Neuronal stem cell (in vitro differentiated cells): ENCODE measurements at regions not wholly inside any gene's neighbourhood (a gene's known extent, or its start where the extent isn't known, plus 50 kb on each side); places are given as distances from the start of the nearest gene placed in this dataset.

ENCODE experiments used
- DNase-seq: peaks from one replicate; pipeline ENCODE4 v3.0.0-alpha.2; 2013; ENCODE audit warnings: low spot score
- H2AFZ ChIP-seq: one replicate; pipeline ENCODE4 v1.6.1; 2013; ENCODE audit warnings: mild to moderate bottlenecking, low read length, inconsistent platforms
- H2AK5ac ChIP-seq: 2 replicates; pipeline ENCODE4 v1.6.1; 2013; ENCODE audit warnings: low read depth, mild to moderate bottlenecking, inconsistent platforms, low read length, moderate library complexity, mixed read lengths
- H2BK120ac ChIP-seq: 2 replicates; pipeline ENCODE4 v1.6.1; 2013; ENCODE audit warnings: low read depth, mild to moderate bottlenecking, inconsistent platforms, low read length, moderate library complexity, mixed read lengths
- H2BK12ac ChIP-seq: one replicate; pipeline ENCODE4 v1.6.1; 2013; ENCODE audit warnings: low read length, inconsistent platforms
- H2BK15ac ChIP-seq: 2 replicates; pipeline ENCODE4 v1.6.1; 2013; ENCODE audit warnings: mild to moderate bottlenecking, low read length, inconsistent platforms, mixed read lengths
- H2BK5ac ChIP-seq: one replicate; pipeline ENCODE4 v1.6.1; 2013; ENCODE audit warnings: inconsistent platforms, mild to moderate bottlenecking, low read length, moderate library complexity
- H3K14ac ChIP-seq: one replicate; pipeline ENCODE4 v1.6.1; 2013; ENCODE audit warnings: low read length, inconsistent platforms
- H3K18ac ChIP-seq: 2 replicates; pipeline ENCODE4 v1.6.1; 2013; ENCODE audit warnings: low read length, inconsistent platforms
- H3K23ac ChIP-seq: 2 replicates; pipeline ENCODE4 v1.6.1; 2013; ENCODE audit warnings: low read depth, mild to moderate bottlenecking, mixed read lengths, low read length, inconsistent platforms; ENCODE audit not compliant: poor library complexity
- H3K27ac ChIP-seq: replicated peaks from 3 replicates; pipeline ENCODE4 v1.5.1; 2013; ENCODE audit warnings: low read length, inconsistent platforms
- H3K27me3 ChIP-seq, 3 experiments: 2 replicates each; pipeline ENCODE4 v1.6.1; 2013; ENCODE audit warnings: low read length in 3 of 3, mild to moderate bottlenecking in 2 of 3, inconsistent platforms in 1 of 3, low read depth in 1 of 3, mixed read lengths in 1 of 3, moderate library complexity in 1 of 3; ENCODE audit not compliant: control insufficient read depth in 3 of 3, insufficient read depth in 3 of 3
- H3K36me3 ChIP-seq, 2 donors: replicated peaks in 1 of 2; 2 replicates each; pipeline ENCODE4 v1.6.1; 2013; ENCODE audit warnings: low read length in 2 of 2; ENCODE audit not compliant: control insufficient read depth in 2 of 2, insufficient read depth in 2 of 2
- H3K4ac ChIP-seq: 2 replicates; pipeline ENCODE4 v1.6.1; 2013; ENCODE audit warnings: inconsistent platforms, mild to moderate bottlenecking, low read length, moderate library complexity
- H3K4me1 ChIP-seq, 2 donors: 1 replicate in 1 of 2; 2 replicates in 1 of 2; pipeline ENCODE4 v1.6.1; 2013; ENCODE audit warnings: low read length in 2 of 2, low read depth in 1 of 2; ENCODE audit not compliant: control insufficient read depth in 2 of 2, insufficient read depth in 1 of 2
- H3K4me2 ChIP-seq: one replicate; pipeline ENCODE4 v1.6.1; 2013; ENCODE audit warnings: mild to moderate bottlenecking, low read length, inconsistent platforms; ENCODE audit not compliant: insufficient read depth, poor library complexity, severe bottlenecking
- H3K4me3 ChIP-seq, 2 donors: 2 replicates each; pipeline ENCODE4 v1.5.1; 2013; ENCODE audit warnings: low read length in 2 of 2, mild to moderate bottlenecking in 2 of 2, inconsistent platforms in 1 of 2, moderate library complexity in 1 of 2
- H3K79me1 ChIP-seq: one replicate; pipeline ENCODE4 v1.6.1; 2013; ENCODE audit warnings: low read depth, mild to moderate bottlenecking, inconsistent platforms, low read length, moderate library complexity
- H3K9ac ChIP-seq: one replicate; pipeline ENCODE4 v1.6.1; 2013; ENCODE audit warnings: mild to moderate bottlenecking, low read depth, low read length, inconsistent platforms; ENCODE audit not compliant: poor library complexity
- H3K9me3 ChIP-seq, 2 donors: replicated peaks in 1 of 2; 2 replicates each; pipeline versions ENCODE3 to v1.6.1; 2013; ENCODE audit warnings: low read length in 2 of 2, mild to moderate bottlenecking in 2 of 2, inconsistent platforms in 1 of 2, low read depth in 1 of 2, mixed read lengths in 1 of 2, moderate library complexity in 1 of 2; ENCODE audit not compliant: control insufficient read depth in 2 of 2, insufficient read depth in 1 of 2
- H4K8ac ChIP-seq: one replicate; pipeline ENCODE4 v1.6.1; 2013; ENCODE audit warnings: low read depth, mild to moderate bottlenecking, inconsistent platforms, low read length, moderate library complexity
- H4K91ac ChIP-seq: one replicate; pipeline ENCODE4 v1.6.1; 2013; ENCODE audit warnings: low read length, low read depth, mild to moderate bottlenecking, inconsistent platforms; ENCODE audit not compliant: poor library complexity
- WGBS, 2 donors: extraction: QIAGEN DNeasy Blood & Tissue Kit; methylation state at CpG; one replicate each; pipeline ENCODE4 v1.1.7; 2013; ENCODE audit warnings: missing lambda C conversion rate in 2 of 2, mixed read lengths in 1 of 2; ENCODE audit not compliant: insufficient read length in 2 of 2, insufficient replicate concordance in 1 of 2; ENCODE audit errors: extremely low coverage in 2 of 2; 5-methylcytosine and 5-hydroxymethylcytosine counted together

DNA sequence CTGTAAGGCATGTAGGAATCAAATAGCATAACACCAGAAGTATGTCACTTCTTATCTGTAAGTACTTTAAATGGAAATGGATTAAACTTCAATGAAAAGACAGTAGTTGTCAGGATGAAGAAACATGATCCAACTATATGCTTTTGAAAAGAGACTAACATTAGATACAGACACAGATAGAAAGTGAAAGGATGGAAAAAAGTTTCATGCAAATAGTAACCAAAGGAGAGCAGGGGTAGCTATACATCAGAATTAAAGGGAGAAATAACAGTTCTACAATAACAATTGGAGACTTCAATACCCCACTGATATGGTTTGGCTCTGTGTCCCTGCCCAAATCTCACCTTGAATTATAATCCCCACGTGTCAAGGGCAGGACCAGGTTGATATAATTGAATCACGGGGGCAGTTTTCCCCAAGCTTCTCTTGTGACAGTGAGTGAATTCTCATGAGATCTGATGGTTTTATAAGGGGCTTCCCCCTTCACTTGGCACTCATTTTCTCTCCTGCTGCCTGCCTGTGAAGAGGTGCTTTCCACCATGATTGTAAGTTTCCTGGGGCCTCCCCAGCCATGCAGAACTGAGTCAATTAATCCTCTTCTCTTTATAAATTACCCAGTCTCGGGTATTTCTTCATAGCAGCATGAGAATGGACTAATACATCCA, 205.4 kb upstream of the CDH2 start:
- no peak overlapping the region for H3K23ac ChIP-seq
- H3K4me3 ChIP-seq = no peak overlapping the region
- no peak overlapping the region for H3K4ac ChIP-seq
- H2AK5ac ChIP-seq = no peak overlapping the region
- H3K9me3 ChIP-seq = no peaks in the 10 kb centered on the region
- H2BK120ac ChIP-seq = no peak overlapping the region
- H2BK5ac ChIP-seq = no peak overlapping the region
- H2BK15ac ChIP-seq = no peak overlapping the region
- H2AFZ ChIP-seq = no peak overlapping the region
- H2BK12ac ChIP-seq = no peak overlapping the region
- no peak overlapping the region for H3K14ac ChIP-seq
- H3K27me3 ChIP-seq = no peaks in the 10 kb centered on the region
- no peak overlapping the region for H3K9ac ChIP-seq
- no peaks in the 10 kb centered on the region for H3K36me3 ChIP-seq
- H4K8ac ChIP-seq = no peak overlapping the region
- no peak overlapping the region for H4K91ac ChIP-seq
- no peak overlapping the region for H3K4me2 ChIP-seq
- no peak overlapping the region for H3K18ac ChIP-seq
- no CpG with 5 or more reads among the region's 3 CpGs for WGBS, 2 donors
- H3K4me1 ChIP-seq = no peaks in the 10 kb centered on the region
- no peak for DNase-seq
- no peaks in the 10 kb centered on the region for H3K79me1 ChIP-seq
- no peak overlapping the region for H3K27ac ChIP-seq

DNA sequence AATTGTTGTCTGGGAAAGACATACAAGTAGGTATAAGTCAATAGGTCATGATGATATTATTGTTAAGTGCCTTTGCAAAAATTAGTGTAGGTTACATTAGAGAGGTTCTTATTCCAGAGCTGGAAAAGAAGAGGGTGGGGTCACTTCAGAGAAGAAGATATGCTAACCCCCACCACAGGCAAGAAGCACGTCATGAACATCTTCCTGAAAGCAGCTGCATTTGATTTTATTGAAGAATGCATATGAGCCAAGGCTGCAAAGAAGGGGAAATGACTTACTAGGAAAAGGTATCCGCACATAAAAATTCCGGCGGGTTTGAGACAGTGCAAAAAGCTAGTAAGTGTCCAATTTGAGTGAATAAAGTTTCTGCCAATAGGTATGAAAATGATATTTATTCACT, 195.3 kb upstream of the CDH2 start:
- Histone ChIP-seq H2BK12ac (no peak overlapping the region), H3K9me3 (no peaks in the 10 kb centered on the region), H4K8ac (no peak overlapping the region), H3K27ac (no peak overlapping the region), H2AFZ (no peak overlapping the region), H3K4me2 (no peak overlapping the region), H2BK120ac (no peak overlapping the region), H3K27me3 (no peaks in the 10 kb centered on the region), H3K79me1 (no peaks in the 10 kb centered on the region), H3K18ac (no peak overlapping the region), H3K14ac (no peak overlapping the region), H4K91ac (no peak overlapping the region), H3K4me3 (no peak overlapping the region), H3K36me3 (no peaks in the 10 kb centered on the region), H2BK5ac (no peak overlapping the region), H2AK5ac (no peak overlapping the region), H2BK15ac (no peak overlapping the region), H3K4me1 (no peaks in the 10 kb centered on the region), H3K9ac (no peak overlapping the region), H3K4ac (no peak overlapping the region), H3K23ac (no peak overlapping the region)
- WGBS, 2 donors = no CpG with 5 or more reads among the region's 4 CpGs
- DNase-seq = no peak

DNA sequence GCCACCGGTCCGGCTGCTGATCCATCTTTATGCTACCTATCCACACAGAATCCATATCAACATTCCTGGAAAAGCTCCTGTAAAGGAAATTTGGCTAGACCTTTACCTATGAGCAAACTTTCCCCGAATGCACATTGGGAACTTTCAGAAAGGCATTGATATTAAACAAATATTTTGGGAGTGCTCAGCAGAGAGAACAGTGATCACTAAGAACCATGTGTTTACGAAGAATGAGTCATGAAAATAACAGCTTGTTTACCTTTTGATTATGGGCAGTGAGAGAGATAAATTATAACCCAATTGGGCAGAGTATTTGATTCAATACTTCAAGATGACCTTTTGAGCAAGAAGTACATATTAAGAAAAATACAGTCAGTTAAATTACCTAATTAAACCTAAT, 189.7 kb upstream of the CDH2 start:
- H3K79me1 ChIP-seq = no peaks in the 10 kb centered on the region
- H3K4me3 ChIP-seq = no peak overlapping the region
- no peak overlapping the region for H3K4me2 ChIP-seq
- H3K4ac ChIP-seq = no peak overlapping the region
- H2AK5ac ChIP-seq = no peak overlapping the region
- DNase-seq = no peak
- H2BK120ac ChIP-seq = no peak overlapping the region
- no peak overlapping the region for H2AFZ ChIP-seq
- no CpG with 5 or more reads among the region's 4 CpGs for WGBS, 2 donors
- H3K9ac ChIP-seq = no peak overlapping the region
- no peak overlapping the region for H4K91ac ChIP-seq
- H3K23ac ChIP-seq = no peak overlapping the region
- no peaks in the 10 kb centered on the region for H3K27me3 ChIP-seq
- H3K9me3 ChIP-seq = no peaks in the 10 kb centered on the region
- no peak overlapping the region for H3K27ac ChIP-seq
- no peak overlapping the region for H3K18ac ChIP-seq
- no peak overlapping the region for H4K8ac ChIP-seq
- H3K4me1 ChIP-seq = no peaks in the 10 kb centered on the region
- no peak overlapping the region for H2BK15ac ChIP-seq
- H3K14ac ChIP-seq = no peak overlapping the region
- H3K36me3 ChIP-seq = no peaks in the 10 kb centered on the region
- no peak overlapping the region for H2BK12ac ChIP-seq
- no peak overlapping the region for H2BK5ac ChIP-seq

DNA sequence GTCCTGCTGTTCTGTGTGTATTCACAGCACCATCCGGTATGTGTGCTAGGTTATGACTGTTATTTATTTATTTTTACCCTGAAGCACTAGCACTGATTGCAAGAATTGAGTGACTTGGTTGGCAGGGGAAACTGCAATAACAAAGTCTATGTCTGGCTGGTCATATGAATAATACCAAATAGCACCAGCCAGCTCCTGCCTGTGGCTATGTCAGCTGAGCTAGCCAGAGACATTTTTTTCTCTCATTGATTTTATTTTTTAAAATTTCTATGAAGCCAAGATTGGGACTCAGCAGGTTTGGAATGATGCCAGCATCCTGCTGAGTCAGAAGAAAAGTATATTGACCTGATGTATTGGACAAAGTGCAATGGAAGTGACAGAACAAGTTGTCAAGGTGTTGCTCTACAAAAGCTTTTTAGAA, 188.5 kb upstream of the CDH2 start:
- H3K9ac ChIP-seq = no peak overlapping the region
- no peak overlapping the region for H2BK15ac ChIP-seq
- H3K4me1 ChIP-seq = no peaks in the 10 kb centered on the region
- H2AFZ ChIP-seq = no peak overlapping the region
- H3K4me3 ChIP-seq = no peak overlapping the region
- no peak overlapping the region for H3K14ac ChIP-seq
- H3K9me3 ChIP-seq = peaks cover 0 to 1% of the 10 kb centered on the region in 2 donors
- no peak overlapping the region for H2AK5ac ChIP-seq
- H3K27me3 ChIP-seq = no peaks in the 10 kb centered on the region
- H3K18ac ChIP-seq = no peak overlapping the region
- no peak overlapping the region for H2BK5ac ChIP-seq
- H3K27ac ChIP-seq = no peak overlapping the region
- no peak overlapping the region for H4K8ac ChIP-seq
- no CpG with 5 or more reads among the region's 1 CpG for WGBS, 2 donors
- H2BK12ac ChIP-seq = no peak overlapping the region
- no peak overlapping the region for H4K91ac ChIP-seq
- H3K23ac ChIP-seq = no peak overlapping the region
- H2BK120ac ChIP-seq = no peak overlapping the region
- H3K4me2 ChIP-seq = no peak overlapping the region
- DNase-seq = no peak
- no peak overlapping the region for H3K4ac ChIP-seq
- H3K79me1 ChIP-seq = no peaks in the 10 kb centered on the region
- no peaks in the 10 kb centered on the region for H3K36me3 ChIP-seq
